ENCODE measurements at regions not wholly inside any gene's neighbourhood (a gene's known extent, or its start where the extent isn't known, plus 50 kb on each side); places are given as distances from the start of the nearest gene placed in this dataset.

- no peak for DNase-seq (ENCODE audit: low read depth)
- H3K4me3 ChIP-seq (replicated peaks; ENCODE audit: low read depth, low read length), result no peak overlapping the region
- TF ChIP-seq CTCF (IDR thresholded peaks at IDR 0.05; ENCODE audit: low read length, missing control alignments), result no peak
These were observed 65.2 kb upstream of the KCNE2 start for GRCh38 chr21:34298534-34299167.

- no peak for TF ChIP-seq CTCF (IDR thresholded peaks at IDR 0.05; ENCODE audit: low read length, missing control alignments)
- H3K4me3 ChIP-seq (replicated peaks; ENCODE audit: low read depth, low read length), result no peak overlapping the region
- DNase-seq (ENCODE audit: low read depth), result no peak
These were observed 64.7 kb upstream of the KCNE2 start for GRCh38 chr21:34299168-34299539.

- no peak overlapping the region for H3K4me3 ChIP-seq (replicated peaks; ENCODE audit: low read depth, low read length)
- DNase-seq (ENCODE audit: low read depth), result no peak
- TF ChIP-seq CTCF (IDR thresholded peaks at IDR 0.05; ENCODE audit: low read length, missing control alignments), result no peak
These were observed 61.3 kb upstream of the KCNE2 start for GRCh38 chr21:34302521-34302920.

- TF ChIP-seq CTCF (IDR thresholded peaks at IDR 0.05; ENCODE audit: low read length, missing control alignments), result no peak
- H3K4me3 ChIP-seq (replicated peaks; ENCODE audit: low read depth, low read length), result no peak overlapping the region
- DNase-seq (ENCODE audit: low read depth), result no peak
These were observed 57.9 kb upstream of the KCNE2 start for GRCh38 chr21:34305605-34306604.

- DNase-seq (ENCODE audit: low read depth), result no peak
- no peak overlapping the region for H3K4me3 ChIP-seq (replicated peaks; ENCODE audit: low read depth, low read length)
- TF ChIP-seq CTCF (IDR thresholded peaks at IDR 0.05; ENCODE audit: low read length, missing control alignments), result no peak
These were observed 55.7 kb upstream of the KCNE2 start for GRCh38 chr21:34307991-34308532.

GRCh38 chr21:34311561-34312330, 52.1 kb upstream of the KCNE2 start:
- H3K4me3 ChIP-seq (replicated peaks; ENCODE audit: low read depth, low read length), result no peak overlapping the region
- no peak for DNase-seq (ENCODE audit: low read depth)
- no peak for TF ChIP-seq CTCF (IDR thresholded peaks at IDR 0.05; ENCODE audit: low read length, missing control alignments)

Data from fibroblast of pulmonary artery (primary cell).